ENCODE measurements at regions not wholly inside any gene's neighbourhood (a gene's known extent, or its start where the extent isn't known, plus 50 kb on each side); places are given as distances from the start of the nearest gene placed in this dataset.

- no peak for TF ChIP-seq EZH2phosphoT487 (IDR thresholded peaks at IDR 0.05; ENCODE audit: insufficient read depth, low read depth)
- no peak for TF ChIP-seq EZH2 (IDR thresholded peaks at IDR 0.05; ENCODE audit: insufficient read depth, poor library complexity, severe bottlenecking)
Observed at GRCh38 chr6:96301781-96302180, 219.8 kb upstream of the UFL1 start.

All from GM23248 (cell line).